Vagina (tissue), 2 donors: ENCODE measurements at regions not wholly inside any gene's neighbourhood (a gene's known extent, or its start where the extent isn't known, plus 50 kb on each side); places are given as distances from the start of the nearest gene placed in this dataset.

ENCODE experiments used
- DNase-seq, 2 donors: peaks; one replicate each; pipeline ENCODE4 v3.0.0-alpha.2; 2017; ENCODE audit errors: extremely low spot score in 2 of 2
- H3K27ac ChIP-seq: fragments of 200-600 bp; sonication (generic); one replicate; pipeline ENCODE4 v1.5.1; 2019
- H3K27me3 ChIP-seq: fragments of 200-600 bp; sonication (generic); one replicate; pipeline ENCODE4 v1.5.1; 2019
- H3K36me3 ChIP-seq, 2 donors: fragments of 200-600 bp; sonication (generic); one replicate each; pipeline ENCODE4 v1.5.1; 2017 to 2019
- H3K4me1 ChIP-seq: fragments of 200-600 bp; sonication (generic); one replicate; pipeline ENCODE4 v1.5.1; 2019
- H3K4me3 ChIP-seq, 2 donors: fragments of 200-600 bp; sonication (generic); 1 replicate in 1 of 2; 2 replicates in 1 of 2; pipeline ENCODE4 v1.5.1; 2016 to 2019
- H3K9me3 ChIP-seq: fragments of 200-600 bp; sonication (generic); one replicate; pipeline ENCODE4 v1.5.1; 2019
- POLR2A ChIP-seq, 2 donors: fragments of 450-650 bp; IDR thresholded peaks; one replicate each; pipeline ENCODE4 v1.6.1; 2017; ENCODE audit warnings: antibody characterized with exemption in 2 of 2, mild to moderate bottlenecking in 2 of 2, moderate library complexity in 2 of 2
- POLR2AphosphoS5 ChIP-seq, 2 donors: sonication (generic); formaldehyde crosslinking; IDR thresholded peaks; one replicate each; pipeline ENCODE4 v1.9.0; 2017; ENCODE audit warnings: antibody characterized with exemption in 2 of 2, mild to moderate bottlenecking in 2 of 2, low read depth in 1 of 2; ENCODE audit not compliant: insufficient read depth in 1 of 2
- intact Hi-C: fragments of 100-400 bp; cut with DNase I; formaldehyde crosslinking; loops from one replicate; pipeline ENCODE4 v1.15.1; 2023
- TF ChIP-seq, protein P1 (sequence below), 3 experiments: fragments of 450-650 bp in 2 of 3; fragments of 200-600 bp in 1 of 3; sonication (generic) in 1 of 3; IDR thresholded peaks; one replicate each; pipeline ENCODE4 v1.5.1; 2017 to 2019; ENCODE audit warnings: antibody characterized with exemption in 3 of 3, mild to moderate bottlenecking in 2 of 3, moderate library complexity in 2 of 3

DNA sequence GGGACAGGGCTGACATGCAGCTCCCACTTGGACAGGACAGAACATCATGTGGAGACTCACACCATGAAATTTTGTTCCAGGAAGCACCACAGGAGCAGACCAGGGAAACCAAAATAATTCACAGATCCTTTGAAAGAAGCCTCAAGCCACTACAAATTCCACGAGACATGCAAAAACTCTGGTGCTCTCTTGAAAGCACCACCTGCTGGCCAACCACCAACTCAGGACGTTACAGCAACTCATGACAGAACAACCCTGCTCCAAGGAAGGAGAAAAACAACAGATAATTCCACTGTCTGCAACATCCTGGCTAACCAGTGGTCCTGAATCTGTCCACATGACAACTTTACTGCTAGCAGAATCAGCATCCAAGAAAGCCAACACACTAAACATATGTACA is 516.0 kb downstream of the SPATA31D1 start:
- no peak overlapping the region for H3K4me3 ChIP-seq
- intact Hi-C loops = no loop called here
- DNase-seq = no peak
- no peaks in the 10 kb centered on the region for H3K4me1 ChIP-seq
- TF ChIP-seq, protein P1, sequence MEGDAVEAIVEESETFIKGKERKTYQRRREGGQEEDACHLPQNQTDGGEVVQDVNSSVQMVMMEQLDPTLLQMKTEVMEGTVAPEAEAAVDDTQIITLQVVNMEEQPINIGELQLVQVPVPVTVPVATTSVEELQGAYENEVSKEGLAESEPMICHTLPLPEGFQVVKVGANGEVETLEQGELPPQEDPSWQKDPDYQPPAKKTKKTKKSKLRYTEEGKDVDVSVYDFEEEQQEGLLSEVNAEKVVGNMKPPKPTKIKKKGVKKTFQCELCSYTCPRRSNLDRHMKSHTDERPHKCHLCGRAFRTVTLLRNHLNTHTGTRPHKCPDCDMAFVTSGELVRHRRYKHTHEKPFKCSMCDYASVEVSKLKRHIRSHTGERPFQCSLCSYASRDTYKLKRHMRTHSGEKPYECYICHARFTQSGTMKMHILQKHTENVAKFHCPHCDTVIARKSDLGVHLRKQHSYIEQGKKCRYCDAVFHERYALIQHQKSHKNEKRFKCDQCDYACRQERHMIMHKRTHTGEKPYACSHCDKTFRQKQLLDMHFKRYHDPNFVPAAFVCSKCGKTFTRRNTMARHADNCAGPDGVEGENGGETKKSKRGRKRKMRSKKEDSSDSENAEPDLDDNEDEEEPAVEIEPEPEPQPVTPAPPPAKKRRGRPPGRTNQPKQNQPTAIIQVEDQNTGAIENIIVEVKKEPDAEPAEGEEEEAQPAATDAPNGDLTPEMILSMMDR (IDR thresholded peaks at IDR 0.05) = no peak
- TF ChIP-seq POLR2AphosphoS5 (IDR thresholded peaks at IDR 0.05; ENCODE audit: insufficient read depth in 1 of 2, low read depth in 1 of 2) = no peak
- no peak for TF ChIP-seq POLR2A (IDR thresholded peaks at IDR 0.05)
- peaks cover 3% of the 10 kb centered on the region for H3K9me3 ChIP-seq
- no peaks in the 10 kb centered on the region for H3K27me3 ChIP-seq
- H3K36me3 ChIP-seq = no peaks in the 10 kb centered on the region
- H3K27ac ChIP-seq = no peak overlapping the region

DNA sequence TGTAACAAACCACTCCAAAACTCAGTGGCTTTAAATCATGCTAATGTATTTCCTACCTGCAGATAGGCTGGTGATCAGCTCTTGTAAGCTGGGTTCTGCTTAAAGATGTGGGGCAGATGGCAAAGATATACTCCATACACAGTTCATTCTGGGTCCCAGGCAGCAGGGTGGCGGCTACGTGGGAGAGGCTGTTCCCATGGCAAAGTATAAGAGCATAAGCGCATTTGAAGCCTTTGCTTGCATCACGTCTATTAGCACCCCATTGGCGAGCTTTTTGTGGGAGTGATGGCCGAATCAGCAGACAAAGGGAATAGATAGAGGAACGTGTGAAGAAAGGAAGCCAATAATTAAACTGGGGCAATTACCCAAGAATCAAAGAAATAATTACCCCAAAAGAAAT is 523.1 kb downstream of the SPATA31D1 start:
- H3K27ac ChIP-seq = no peak overlapping the region
- intact Hi-C loops = loop anchor here (10.0 kb wide), 1 partner anchor 957 kb away; no protein-coding TSS in a partner anchor
- H3K36me3 ChIP-seq = no peaks in the 10 kb centered on the region
- H3K9me3 ChIP-seq = no peaks in the 10 kb centered on the region
- TF ChIP-seq, protein P1 (IDR thresholded peaks at IDR 0.05) = no peak
- TF ChIP-seq POLR2A (IDR thresholded peaks at IDR 0.05) (no peak), POLR2AphosphoS5 (IDR thresholded peaks at IDR 0.05; ENCODE audit: insufficient read depth in 1 of 2, low read depth in 1 of 2) (no peak)
- H3K27me3 ChIP-seq = no peaks in the 10 kb centered on the region
- no peak overlapping the region for H3K4me3 ChIP-seq
- H3K4me1 ChIP-seq = peaks cover 21% of the 10 kb centered on the region
- DNase-seq = no peak

DNA sequence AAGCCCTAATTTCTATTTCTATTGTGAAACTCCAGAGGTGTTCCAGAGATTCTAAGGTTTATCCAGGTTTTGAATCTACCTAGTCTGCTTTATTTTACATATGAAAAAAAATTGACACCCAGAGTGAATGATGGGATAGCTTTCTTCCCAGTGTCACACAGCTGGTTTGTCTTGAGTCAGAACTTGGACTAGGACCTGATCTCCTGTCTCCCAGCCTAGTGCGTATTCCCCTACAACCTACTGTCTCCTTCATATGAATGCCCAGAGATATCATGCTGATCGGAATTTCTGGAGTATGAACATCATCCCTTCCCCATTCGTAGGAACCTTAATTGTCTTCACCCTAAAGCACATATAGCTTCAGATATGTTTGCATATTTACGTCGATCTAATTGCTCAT is 524.2 kb downstream of the SPATA31D1 start:
- intact Hi-C loops = loop anchor here (10.0 kb wide), 1 partner anchor 958 kb away; no protein-coding TSS in a partner anchor
- no peak overlapping the region for H3K4me3 ChIP-seq
- DNase-seq = no peak
- no peaks in the 10 kb centered on the region for H3K27me3 ChIP-seq
- no peak for TF ChIP-seq POLR2A (IDR thresholded peaks at IDR 0.05)
- TF ChIP-seq POLR2AphosphoS5 (IDR thresholded peaks at IDR 0.05; ENCODE audit: insufficient read depth in 1 of 2, low read depth in 1 of 2) = no peak
- TF ChIP-seq, protein P1 (IDR thresholded peaks at IDR 0.05) = no peak
- H3K36me3 ChIP-seq = no peaks in the 10 kb centered on the region
- peak overlapping the region; percentile 26 for H3K27ac ChIP-seq
- no peaks in the 10 kb centered on the region for H3K9me3 ChIP-seq
- H3K4me1 ChIP-seq = peaks cover 21% of the 10 kb centered on the region

DNA sequence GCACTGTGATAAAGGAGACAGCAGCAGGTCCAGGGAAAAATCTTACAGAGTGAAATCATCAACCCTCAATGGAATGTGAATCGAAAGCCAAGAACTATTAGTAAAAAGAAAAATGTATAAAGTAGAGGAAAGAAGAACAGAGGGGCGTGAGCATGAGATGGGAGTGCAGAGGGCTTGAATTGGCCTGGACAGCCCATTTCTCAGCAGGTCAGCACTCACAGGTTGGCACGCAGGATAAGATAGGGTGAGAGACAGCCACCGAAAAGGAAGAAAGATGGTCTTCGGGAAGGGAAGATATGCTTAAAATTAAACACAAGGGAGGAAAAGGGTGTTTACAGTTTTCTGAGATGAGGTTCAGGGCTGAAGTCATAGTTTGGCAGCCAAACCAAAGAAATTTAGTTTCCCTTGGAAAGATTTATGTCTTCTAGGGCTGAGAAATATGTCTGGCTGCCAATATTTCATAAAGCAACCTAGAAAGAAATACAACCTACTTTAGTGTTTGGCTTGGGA is 524.7 kb downstream of the SPATA31D1 start:
- H3K9me3 ChIP-seq = no peaks in the 10 kb centered on the region
- no peak for DNase-seq

More for the DNA sequence above, 524.7 kb downstream of the SPATA31D1 start:
- Histone ChIP-seq H3K36me3 (no peaks in the 10 kb centered on the region), H3K4me1 (peaks cover 21% of the 10 kb centered on the region), H3K27me3 (no peaks in the 10 kb centered on the region), H3K27ac (peak overlapping the region; percentile 26), H3K4me3 (no peak overlapping the region)
- TF ChIP-seq POLR2AphosphoS5 (IDR thresholded peaks at IDR 0.05; ENCODE audit: insufficient read depth in 1 of 2, low read depth in 1 of 2) (no peak), POLR2A (IDR thresholded peaks at IDR 0.05) (no peak)
- TF ChIP-seq, protein P1 (IDR thresholded peaks at IDR 0.05) = no peak
- intact Hi-C loops = loop anchor here (10.0 kb wide), 1 partner anchor 958 kb away; no protein-coding TSS in a partner anchor
